Astrocyte (in vitro differentiated cells and primary cell): ENCODE measurements at regions not wholly inside any gene's neighbourhood (a gene's known extent, or its start where the extent isn't known, plus 50 kb on each side); places are given as distances from the start of the nearest gene placed in this dataset.

Experiments used
- DNase-seq: peaks from one replicate; pipeline ENCODE4 v3.0.0-alpha.2; 2010; ENCODE audit warnings: low read depth
- FAIRE-seq: peaks from 2 replicates; lab custom pipeline; 2011; peaks lifted over from hg19 to GRCh38; lab: Jason Lieb, UNC
- H2AFZ ChIP-seq: 2 replicates; pipeline ENCODE4 v1.6.0; 2012; ENCODE audit warnings: low read depth, low read length, inconsistent platforms
- H3K27ac ChIP-seq: 2 replicates; pipeline ENCODE4 v1.5.1; 2011; ENCODE audit warnings: low read depth, low read length, inconsistent platforms
- H3K27me3 ChIP-seq: 2 replicates; pipeline ENCODE4 v1.6.0; 2011; ENCODE audit warnings: low read length, inconsistent platforms; ENCODE audit not compliant: insufficient read depth
- H3K36me3 ChIP-seq: 2 replicates; pipeline ENCODE4 v1.5.1; 2011; ENCODE audit warnings: low read length, inconsistent platforms; ENCODE audit not compliant: insufficient read depth
- H3K4me1 ChIP-seq: 2 replicates; pipeline ENCODE4 v1.5.1; 2011; ENCODE audit warnings: low read length, inconsistent platforms; ENCODE audit not compliant: insufficient read depth
- H3K4me2 ChIP-seq: 2 replicates; pipeline ENCODE4 v1.6.0; 2012; ENCODE audit warnings: low read length, inconsistent platforms
- H3K4me3 ChIP-seq: 2 replicates; pipeline ENCODE4 v1.5.1; 2011; ENCODE audit warnings: low read depth, mild to moderate bottlenecking, low read length, inconsistent platforms; ENCODE audit not compliant: insufficient read depth
- H3K79me2 ChIP-seq: 2 replicates; pipeline ENCODE4 v1.6.0; 2012; ENCODE audit warnings: mild to moderate bottlenecking, low read length, inconsistent platforms; ENCODE audit not compliant: insufficient read depth
- H3K9ac ChIP-seq: 2 replicates; pipeline ENCODE4 v1.6.0; 2012; ENCODE audit warnings: mild to moderate bottlenecking, low read length, inconsistent platforms
- H3K9me3 ChIP-seq: 2 replicates; pipeline ENCODE4 v1.5.1; 2012; ENCODE audit warnings: low read depth, mild to moderate bottlenecking, low read length, inconsistent platforms; ENCODE audit not compliant: insufficient read depth
- H4K20me1 ChIP-seq: 2 replicates; pipeline ENCODE4 v1.6.0; 2012; ENCODE audit warnings: low read length, inconsistent platforms; ENCODE audit not compliant: insufficient read depth
- H3K27ac Mint-ChIP-seq: one replicate; pipeline ENCODE4 v1.8.0; 2021; ENCODE audit warnings: mild to moderate bottlenecking, mixed read lengths; ENCODE audit not compliant: unreplicated experiment
- H3K27me3 Mint-ChIP-seq: one replicate; pipeline ENCODE4 v1.8.0; 2021; ENCODE audit warnings: low read depth, mixed read lengths; ENCODE audit not compliant: unreplicated experiment
- H3K36me3 Mint-ChIP-seq: one replicate; pipeline ENCODE4 v1.8.0; 2021; ENCODE audit warnings: low read depth, mixed read lengths; ENCODE audit not compliant: unreplicated experiment
- H3K4me1 Mint-ChIP-seq: one replicate; pipeline ENCODE4 v1.8.0; 2021; ENCODE audit warnings: low read depth, mixed read lengths; ENCODE audit not compliant: unreplicated experiment
- H3K4me3 Mint-ChIP-seq: one replicate; pipeline ENCODE4 v1.8.0; 2021; ENCODE audit warnings: mild to moderate bottlenecking, moderate library complexity, mixed read lengths; ENCODE audit not compliant: unreplicated experiment
- H3K9me3 Mint-ChIP-seq: one replicate; pipeline ENCODE4 v1.8.0; 2021; ENCODE audit warnings: mild to moderate bottlenecking, mixed read lengths; ENCODE audit not compliant: unreplicated experiment
- EZH2 ChIP-seq: IDR thresholded peaks from 2 replicates; pipeline ENCODE4 v1.6.1; 2012; ENCODE audit warnings: mild to moderate bottlenecking, low read length, inconsistent platforms; ENCODE audit not compliant: insufficient read depth
- TF ChIP-seq, protein P1 (sequence below): IDR thresholded peaks from 2 replicates; pipeline ENCODE4 v1.5.1; 2011; ENCODE audit warnings: low read depth, mild to moderate bottlenecking, inconsistent platforms, low read length, moderate library complexity; ENCODE audit not compliant: insufficient read depth

DNA sequence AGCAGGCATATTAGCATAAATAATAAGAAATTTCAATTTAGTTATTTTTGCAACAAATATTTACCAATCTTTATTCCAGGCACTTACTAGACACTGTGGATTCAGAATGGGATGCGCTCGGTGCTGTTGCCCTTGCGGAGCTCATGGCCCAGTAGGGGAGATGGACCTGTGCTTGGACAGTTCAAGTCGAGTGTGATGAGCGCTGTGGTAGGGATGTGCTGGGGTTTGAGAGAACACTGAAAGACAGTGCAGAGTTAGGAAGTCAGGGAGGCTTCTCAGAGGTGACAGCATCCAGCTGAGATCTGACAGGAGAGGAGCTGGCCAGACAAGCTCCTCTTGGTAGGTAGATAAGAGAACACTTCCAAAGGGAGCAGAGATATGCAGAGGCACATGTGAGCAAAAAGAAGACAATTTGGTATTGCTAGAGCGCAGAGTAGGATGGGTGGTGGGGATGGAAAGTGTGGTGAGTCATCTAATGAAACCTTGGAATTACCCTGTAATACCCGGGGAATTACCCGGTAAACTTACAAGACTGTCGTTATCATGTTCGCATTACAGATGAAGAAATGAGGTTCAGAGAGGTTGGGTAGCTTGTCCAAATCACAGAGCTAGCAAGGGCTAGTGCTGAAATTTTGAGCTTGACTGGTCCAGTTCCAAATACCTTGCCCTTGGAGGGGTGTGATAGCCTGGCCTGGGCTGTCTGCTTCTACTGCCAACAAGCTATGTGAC, 298.1 kb upstream of the N4BP1 start:
- Mint-ChIP-seq H3K9me3 (no peaks in the 10 kb centered on the region), H3K27me3 (peaks cover 23% of the 10 kb centered on the region), H3K4me3 (no peak overlapping the region), H3K27ac (no peak overlapping the region), H3K4me1 (no peaks in the 10 kb centered on the region), H3K36me3 (no peaks in the 10 kb centered on the region)
- Histone ChIP-seq H3K36me3 (no peaks in the 10 kb centered on the region), H3K4me3 (no peak overlapping the region), H2AFZ (no peak overlapping the region), H3K4me2 (no peak overlapping the region), H3K27ac (no peak overlapping the region), H3K27me3 (no peaks in the 10 kb centered on the region), H3K79me2 (no peaks in the 10 kb centered on the region), H3K9ac (no peak overlapping the region), H3K4me1 (no peaks in the 10 kb centered on the region), H4K20me1 (no peaks in the 10 kb centered on the region), H3K9me3 (no peaks in the 10 kb centered on the region)
- FAIRE-seq (no peak), DNase-seq (no peak)
- TF ChIP-seq EZH2, result no peak
- TF ChIP-seq, protein P1, sequence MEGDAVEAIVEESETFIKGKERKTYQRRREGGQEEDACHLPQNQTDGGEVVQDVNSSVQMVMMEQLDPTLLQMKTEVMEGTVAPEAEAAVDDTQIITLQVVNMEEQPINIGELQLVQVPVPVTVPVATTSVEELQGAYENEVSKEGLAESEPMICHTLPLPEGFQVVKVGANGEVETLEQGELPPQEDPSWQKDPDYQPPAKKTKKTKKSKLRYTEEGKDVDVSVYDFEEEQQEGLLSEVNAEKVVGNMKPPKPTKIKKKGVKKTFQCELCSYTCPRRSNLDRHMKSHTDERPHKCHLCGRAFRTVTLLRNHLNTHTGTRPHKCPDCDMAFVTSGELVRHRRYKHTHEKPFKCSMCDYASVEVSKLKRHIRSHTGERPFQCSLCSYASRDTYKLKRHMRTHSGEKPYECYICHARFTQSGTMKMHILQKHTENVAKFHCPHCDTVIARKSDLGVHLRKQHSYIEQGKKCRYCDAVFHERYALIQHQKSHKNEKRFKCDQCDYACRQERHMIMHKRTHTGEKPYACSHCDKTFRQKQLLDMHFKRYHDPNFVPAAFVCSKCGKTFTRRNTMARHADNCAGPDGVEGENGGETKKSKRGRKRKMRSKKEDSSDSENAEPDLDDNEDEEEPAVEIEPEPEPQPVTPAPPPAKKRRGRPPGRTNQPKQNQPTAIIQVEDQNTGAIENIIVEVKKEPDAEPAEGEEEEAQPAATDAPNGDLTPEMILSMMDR, result no peak

DNA sequence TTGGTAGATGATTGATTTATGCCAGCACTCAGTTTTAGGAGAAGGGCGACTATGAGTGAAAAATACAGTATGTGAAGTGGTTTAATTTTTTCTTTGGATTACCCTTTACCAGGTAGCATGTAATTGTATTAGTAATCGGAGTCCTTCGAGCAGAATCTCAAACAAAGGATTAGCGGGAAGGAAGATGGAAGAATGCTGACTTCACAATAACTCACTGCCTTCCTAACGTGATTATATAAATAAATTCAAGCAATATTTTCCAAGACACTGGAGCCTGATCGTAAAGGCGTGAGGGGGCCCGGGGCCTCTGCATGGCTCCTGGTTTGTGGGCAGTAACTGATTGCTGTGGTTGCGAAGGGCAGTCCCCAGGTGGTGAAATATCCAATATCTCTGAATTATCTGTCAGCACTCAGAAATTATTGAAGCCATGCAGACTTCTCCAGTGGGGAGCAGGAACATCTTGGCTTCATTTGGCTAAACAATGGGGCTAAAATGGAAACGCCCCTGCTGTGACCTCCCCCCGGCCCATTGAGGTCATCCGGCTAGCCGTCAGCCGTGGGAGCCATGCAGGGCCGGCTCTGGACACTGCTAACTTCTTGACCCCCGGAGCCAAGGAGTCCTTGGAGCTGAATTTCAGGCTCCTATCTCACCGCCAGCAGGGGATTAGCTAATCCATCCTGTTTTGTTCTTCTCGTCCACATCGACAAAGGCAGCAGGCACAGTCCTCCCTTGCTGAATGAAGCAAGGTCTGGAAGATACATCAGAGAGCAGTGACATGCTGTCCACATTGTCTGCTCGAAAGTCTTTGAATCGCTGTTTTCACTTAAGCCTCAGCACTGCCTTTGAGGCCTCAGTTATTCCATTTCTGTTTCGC, 295.9 kb upstream of the N4BP1 start:
- TF ChIP-seq, protein P1, result no peak
- no peak for TF ChIP-seq EZH2
- H3K27ac Mint-ChIP-seq, result no peak overlapping the region
- Histone ChIP-seq H3K27ac (no peak overlapping the region), H3K4me2 (no peak overlapping the region), H3K36me3 (no peaks in the 10 kb centered on the region), H3K4me1 (no peaks in the 10 kb centered on the region), H3K9ac (no peak overlapping the region), H4K20me1 (no peaks in the 10 kb centered on the region), H3K27me3 (no peaks in the 10 kb centered on the region), H3K79me2 (no peaks in the 10 kb centered on the region), H3K4me3 (no peak overlapping the region), H3K9me3 (no peaks in the 10 kb centered on the region), H2AFZ (no peak overlapping the region)
- H3K9me3 Mint-ChIP-seq, result no peaks in the 10 kb centered on the region
- FAIRE-seq, result no peak
- no peak overlapping the region for H3K4me3 Mint-ChIP-seq
- no peak for DNase-seq
- H3K4me1 Mint-ChIP-seq, result no peaks in the 10 kb centered on the region
- H3K36me3 Mint-ChIP-seq, result no peaks in the 10 kb centered on the region
- peaks cover 30% of the 10 kb centered on the region for H3K27me3 Mint-ChIP-seq
